Putamen (tissue), 1 donor: ENCODE measurements at regions not wholly inside any gene's neighbourhood (a gene's known extent, or its start where the extent isn't known, plus 50 kb on each side); places are given as distances from the start of the nearest gene placed in this dataset.
A peak's percentile ranks its signal among the peaks of the same experiment; 100 is the strongest.

ENCODE experiments used
- DNase-seq: peaks from one replicate; pipeline ENCODE4 v3.0.0-alpha.2; 2016; ENCODE audit warnings: low spot score

GRCh38 chr14:62144863-62145262 is 382.6 kb downstream of the SNAPC1 start:
- DNase-seq = no peak

- no peak for DNase-seq
Measured at GRCh38 chr14:62146030-62146429, 383.8 kb downstream of the SNAPC1 start.

GRCh38 chr14:62156052-62156451 is 393.8 kb downstream of the SNAPC1 start:
- no peak for DNase-seq

GRCh38 chr14:62158779-62159178 is 396.6 kb downstream of the SNAPC1 start:
- no peak for DNase-seq

GRCh38 chr14:62159314-62159713 is 397.1 kb downstream of the SNAPC1 start:
- DNase-seq = no peak

GRCh38 chr14:62162998-62163589 is 400.9 kb downstream of the SNAPC1 start:
- peak; percentile 31 for DNase-seq

- no peak for DNase-seq
Measured at GRCh38 chr14:62168564-62169155, 406.4 kb downstream of the SNAPC1 start.

- peak; percentile 26 for DNase-seq
Measured at GRCh38 chr14:62179367-62180018, 417.3 kb downstream of the SNAPC1 start.

GRCh38 chr14:62181591-62181990 is 419.4 kb downstream of the SNAPC1 start:
- no peak for DNase-seq

GRCh38 chr14:62185078-62185477 is 422.9 kb downstream of the SNAPC1 start:
- DNase-seq = no peak

- DNase-seq = no peak
Measured at GRCh38 chr14:62187265-62187664, 425.0 kb downstream of the SNAPC1 start.

- no peak for DNase-seq
Measured at GRCh38 chr14:62189698-62190097, 427.5 kb downstream of the SNAPC1 start.

- DNase-seq = no peak
Measured at GRCh38 chr14:62206456-62206855, 444.2 kb downstream of the SNAPC1 start.

GRCh38 chr14:62209287-62209899 is 447.2 kb downstream of the SNAPC1 start:
- DNase-seq = no peak

GRCh38 chr14:62213516-62213915 is 451.3 kb downstream of the SNAPC1 start:
- DNase-seq = no peak

- no peak for DNase-seq
Measured at GRCh38 chr14:62216121-62216520, 453.9 kb downstream of the SNAPC1 start.

GRCh38 chr14:62234849-62235248 is 472.6 kb downstream of the SNAPC1 start:
- no peak for DNase-seq

- DNase-seq = no peak
Measured at GRCh38 chr14:62244221-62244620, 482.0 kb downstream of the SNAPC1 start.

GRCh38 chr14:62247266-62247665 is 485.0 kb downstream of the SNAPC1 start:
- no peak for DNase-seq

- DNase-seq = no peak
Measured at GRCh38 chr14:62251237-62251636, 489.0 kb downstream of the SNAPC1 start.

- DNase-seq = no peak
Measured at GRCh38 chr14:62253171-62253570, 491.0 kb downstream of the SNAPC1 start.

GRCh38 chr14:62253911-62254310 is 491.7 kb downstream of the SNAPC1 start:
- no peak for DNase-seq

GRCh38 chr14:62269204-62269603 is 507.0 kb downstream of the SNAPC1 start:
- DNase-seq = no peak
